H9 (cell line): ENCODE measurements at regions not wholly inside any gene's neighbourhood (a gene's known extent, or its start where the extent isn't known, plus 50 kb on each side); places are given as distances from the start of the nearest gene placed in this dataset.

Experiments used
- DNase-seq: peaks from one replicate; pipeline ENCODE4 v3.0.0-alpha.2; 2017
- H2AFZ ChIP-seq: one replicate; pipeline ENCODE4 v1.6.1; 2013; ENCODE audit warnings: mild to moderate bottlenecking, low read length, control low read depth, moderate library complexity
- H2AK5ac ChIP-seq: 2 replicates; pipeline ENCODE4 v1.6.1; 2013; ENCODE audit warnings: low read length, control low read depth, mixed read lengths; ENCODE audit not compliant: insufficient read length
- H2BK120ac ChIP-seq: one replicate; pipeline ENCODE4 v1.6.1; 2013; ENCODE audit warnings: low read depth, mild to moderate bottlenecking, low read length, control low read depth, inconsistent platforms; ENCODE audit not compliant: poor library complexity, severe bottlenecking
- H2BK12ac ChIP-seq: 2 replicates; pipeline ENCODE4 v1.6.1; 2013; ENCODE audit warnings: low read length, control low read depth, mixed read lengths, low read depth; ENCODE audit not compliant: insufficient read length
- H2BK15ac ChIP-seq: 2 replicates; pipeline ENCODE4 v1.6.1; 2013; ENCODE audit warnings: low read depth, low read length, control low read depth
- H2BK20ac ChIP-seq: one replicate; pipeline ENCODE4 v1.6.1; 2013; ENCODE audit warnings: low read depth, mild to moderate bottlenecking, low read length, control low read depth, inconsistent platforms; ENCODE audit not compliant: poor library complexity, severe bottlenecking
- H2BK5ac ChIP-seq: 2 replicates; pipeline ENCODE4 v1.6.1; 2013; ENCODE audit warnings: low read length, control low read depth, mixed read lengths; ENCODE audit not compliant: insufficient read length
- H3K14ac ChIP-seq: 2 replicates; pipeline ENCODE4 v1.6.1; 2013; ENCODE audit warnings: low read length, control low read depth; ENCODE audit not compliant: insufficient read depth
- H3K18ac ChIP-seq: 2 replicates; pipeline ENCODE4 v1.6.1; 2013; ENCODE audit warnings: low read depth, mild to moderate bottlenecking, mixed read lengths, low read length, control low read depth; ENCODE audit not compliant: insufficient read length
- H3K23ac ChIP-seq: 2 replicates; pipeline ENCODE4 v1.6.1; 2013; ENCODE audit warnings: low read length, control low read depth, mixed read lengths, low read depth; ENCODE audit not compliant: insufficient read length
- H3K23me2 ChIP-seq: 2 replicates; pipeline ENCODE4 v1.6.1; 2013; ENCODE audit warnings: low read depth, mild to moderate bottlenecking, mixed read lengths, low read length, control low read depth; ENCODE audit not compliant: insufficient read length, poor library complexity, severe bottlenecking
- H3K27ac ChIP-seq: 2 replicates; pipeline ENCODE4 v1.5.1; 2013; ENCODE audit warnings: low read length, control low read depth, mixed read lengths, low read depth; ENCODE audit not compliant: insufficient read length
- H3K27me3 ChIP-seq: 2 replicates; pipeline ENCODE4 v1.6.1; 2013; ENCODE audit warnings: low read length, control low read depth, inconsistent platforms; ENCODE audit not compliant: insufficient read depth
- H3K4ac ChIP-seq: 2 replicates; pipeline ENCODE4 v1.6.1; 2013; ENCODE audit warnings: low read depth, mild to moderate bottlenecking, control low read depth, inconsistent platforms, low read length, moderate library complexity
- H3K4me1 ChIP-seq: 2 replicates; pipeline ENCODE4 v1.6.1; 2013; ENCODE audit warnings: low read length, control low read depth, inconsistent platforms; ENCODE audit not compliant: insufficient read depth
- H3K4me2 ChIP-seq: 2 replicates; pipeline ENCODE4 v1.6.1; 2013; ENCODE audit warnings: low read length, control low read depth, mixed read lengths; ENCODE audit not compliant: insufficient read length, insufficient read depth
- H3K56ac ChIP-seq: 2 replicates; pipeline ENCODE4 v1.6.1; 2013; ENCODE audit warnings: low read depth, mild to moderate bottlenecking, mixed read lengths, low read length, control low read depth; ENCODE audit not compliant: insufficient read length
- H3K79me1 ChIP-seq: 2 replicates; pipeline ENCODE4 v1.6.1; 2013; ENCODE audit warnings: low read depth, mild to moderate bottlenecking, moderate library complexity, low read length, control low read depth, inconsistent platforms; ENCODE audit not compliant: insufficient read depth, poor library complexity, severe bottlenecking
- H3K79me2 ChIP-seq: 2 replicates; pipeline ENCODE4 v1.6.1; 2013; ENCODE audit warnings: low read length, control low read depth, inconsistent platforms; ENCODE audit not compliant: insufficient read depth
- H3K9ac ChIP-seq: 2 replicates; pipeline ENCODE4 v1.6.1; 2013; ENCODE audit warnings: low read length, control low read depth, mixed read lengths; ENCODE audit not compliant: insufficient read length; ENCODE audit errors: extremely low read depth
- H3K9me3 ChIP-seq: one replicate; pipeline ENCODE4 v1.6.1; 2013; ENCODE audit warnings: low read depth, low read length, inconsistent platforms; ENCODE audit not compliant: control insufficient read depth
- H3T11ph ChIP-seq: one replicate; pipeline ENCODE4 v1.6.1; 2013; ENCODE audit warnings: mild to moderate bottlenecking, low read length, control low read depth, inconsistent platforms
- H4K20me1 ChIP-seq: one replicate; pipeline ENCODE4 v1.6.1; 2013; ENCODE audit not compliant: control insufficient read depth, insufficient read length, insufficient read depth
- H4K5ac ChIP-seq: 2 replicates; pipeline ENCODE4 v1.6.1; 2013; ENCODE audit warnings: low read depth, mild to moderate bottlenecking, mixed read lengths, low read length, control low read depth; ENCODE audit not compliant: insufficient read length
- H4K8ac ChIP-seq: replicated peaks from 2 replicates; pipeline ENCODE4 v1.6.1; 2013; ENCODE audit warnings: low read length, control low read depth, mixed read lengths, low read depth; ENCODE audit not compliant: insufficient read length
- H4K91ac ChIP-seq: 2 replicates; pipeline ENCODE4 v1.6.1; 2013; ENCODE audit warnings: low read depth, mild to moderate bottlenecking, moderate library complexity, mixed read lengths, low read length, control low read depth; ENCODE audit not compliant: insufficient read length
- H3K27ac Mint-ChIP-seq, 3 experiments: 2 replicates in 2 of 3; 3 replicates in 1 of 3; pipeline ENCODE4 v1.8.0; 2020 to 2021; ENCODE audit warnings: mixed read lengths in 3 of 3, mild to moderate bottlenecking in 1 of 3, moderate library complexity in 1 of 3
- H3K27me3 Mint-ChIP-seq: 2 replicates; pipeline ENCODE4 v1.8.0; 2021; ENCODE audit warnings: low read depth, mild to moderate bottlenecking, moderate library complexity, mixed read lengths
- H3K36me3 Mint-ChIP-seq, 3 experiments: 2 replicates in 2 of 3; 3 replicates in 1 of 3; pipeline ENCODE4 v1.8.0; 2020 to 2021; ENCODE audit warnings: low read depth in 3 of 3, mixed read lengths in 3 of 3; ENCODE audit not compliant: insufficient read depth in 1 of 3
- H3K4me1 Mint-ChIP-seq, 2 experiments: 2 replicates each; pipeline ENCODE4 v1.8.0; 2020; ENCODE audit warnings: mixed read lengths in 2 of 2
- H3K4me3 Mint-ChIP-seq, 2 experiments: 2 replicates in 1 of 2; 3 replicates in 1 of 2; pipeline ENCODE4 v1.8.0; 2020 to 2021; ENCODE audit warnings: mild to moderate bottlenecking in 2 of 2, mixed read lengths in 2 of 2, moderate library complexity in 1 of 2
- H3K9me3 Mint-ChIP-seq, 2 experiments: 2 replicates in 1 of 2; 3 replicates in 1 of 2; pipeline ENCODE4 v1.8.0; 2020; ENCODE audit warnings: mild to moderate bottlenecking in 2 of 2, mixed read lengths in 2 of 2, moderate library complexity in 1 of 2
- WGBS: extraction: QIAGEN DNeasy Blood & Tissue Kit; methylation state at CpG from one replicate; pipeline ENCODE4 v1.1.7; 2013; ENCODE audit warnings: missing lambda C conversion rate, low lambda C conversion rate, mixed read lengths; ENCODE audit not compliant: insufficient read length; ENCODE audit errors: extremely low coverage; 5-methylcytosine and 5-hydroxymethylcytosine counted together
- TF ChIP-seq, protein P1 (sequence below): fragments of 200-600 bp; sonication (generic); conservative IDR thresholded peaks from 3 replicates; pipeline ENCODE4 v1.8.0; 2021; ENCODE audit warnings: antibody characterized with exemption, mild to moderate bottlenecking

DNA sequence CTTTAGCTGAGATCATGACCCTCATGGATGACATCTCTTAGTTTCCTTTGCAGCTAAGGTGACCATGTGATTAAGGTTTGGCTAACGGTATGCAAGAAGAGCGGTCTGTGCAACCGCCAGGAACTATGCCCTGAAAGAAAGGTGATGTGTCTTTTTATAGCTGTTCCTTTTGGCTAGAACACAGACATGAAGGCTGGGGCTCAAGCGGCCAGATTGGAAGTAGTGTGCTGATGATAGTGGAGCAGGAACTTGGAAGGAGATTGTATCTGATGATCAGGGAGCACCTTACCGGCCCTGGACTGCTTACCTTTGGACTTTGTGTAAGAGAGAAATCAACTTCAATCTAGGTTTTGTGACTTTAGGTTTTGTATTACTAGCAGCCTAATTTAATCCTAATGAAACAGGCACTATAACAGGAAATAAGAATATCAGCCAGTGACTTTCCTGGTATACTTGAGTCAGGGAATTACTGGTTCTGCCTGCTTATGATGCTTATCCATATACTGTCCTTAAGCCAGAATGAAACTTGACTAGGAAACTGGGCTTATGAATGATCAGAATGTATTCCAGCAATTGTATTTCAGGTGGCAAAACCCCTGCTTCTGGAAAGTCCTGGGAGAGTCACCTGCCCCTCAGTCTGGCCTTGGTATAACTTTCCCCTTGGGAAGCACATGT lies 164.3 kb upstream of the LRIG1 start:
- H2BK5ac ChIP-seq = no peak overlapping the region
- no peak overlapping the region for H2AK5ac ChIP-seq
- H3K27ac ChIP-seq = no peak overlapping the region
- no peak overlapping the region for H2BK15ac ChIP-seq
- no peak overlapping the region for H2BK20ac ChIP-seq
- no peak overlapping the region for H3K14ac ChIP-seq
- no peak overlapping the region for H3K23ac ChIP-seq
- H4K5ac ChIP-seq = no peak overlapping the region
- H3K18ac ChIP-seq = no peak overlapping the region
- no peak for DNase-seq
- WGBS = no CpG with 5 or more reads among the region's 5 CpGs
- no peaks in the 10 kb centered on the region for H4K20me1 ChIP-seq
- no peak overlapping the region for H3K4ac ChIP-seq
- no peak overlapping the region for H3K56ac ChIP-seq
- H3K9ac ChIP-seq = no peak overlapping the region
- no peak overlapping the region for H3K27ac Mint-ChIP-seq
- TF ChIP-seq, protein P1, sequence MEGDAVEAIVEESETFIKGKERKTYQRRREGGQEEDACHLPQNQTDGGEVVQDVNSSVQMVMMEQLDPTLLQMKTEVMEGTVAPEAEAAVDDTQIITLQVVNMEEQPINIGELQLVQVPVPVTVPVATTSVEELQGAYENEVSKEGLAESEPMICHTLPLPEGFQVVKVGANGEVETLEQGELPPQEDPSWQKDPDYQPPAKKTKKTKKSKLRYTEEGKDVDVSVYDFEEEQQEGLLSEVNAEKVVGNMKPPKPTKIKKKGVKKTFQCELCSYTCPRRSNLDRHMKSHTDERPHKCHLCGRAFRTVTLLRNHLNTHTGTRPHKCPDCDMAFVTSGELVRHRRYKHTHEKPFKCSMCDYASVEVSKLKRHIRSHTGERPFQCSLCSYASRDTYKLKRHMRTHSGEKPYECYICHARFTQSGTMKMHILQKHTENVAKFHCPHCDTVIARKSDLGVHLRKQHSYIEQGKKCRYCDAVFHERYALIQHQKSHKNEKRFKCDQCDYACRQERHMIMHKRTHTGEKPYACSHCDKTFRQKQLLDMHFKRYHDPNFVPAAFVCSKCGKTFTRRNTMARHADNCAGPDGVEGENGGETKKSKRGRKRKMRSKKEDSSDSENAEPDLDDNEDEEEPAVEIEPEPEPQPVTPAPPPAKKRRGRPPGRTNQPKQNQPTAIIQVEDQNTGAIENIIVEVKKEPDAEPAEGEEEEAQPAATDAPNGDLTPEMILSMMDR = no peak
- no peak overlapping the region for H2AFZ ChIP-seq
- H3K9me3 Mint-ChIP-seq = no peaks in the 10 kb centered on the region
- no peaks in the 10 kb centered on the region for H3K4me1 ChIP-seq
- no peaks in the 10 kb centered on the region for H3K27me3 ChIP-seq
- H3K4me3 Mint-ChIP-seq = no peak overlapping the region
- H3K36me3 Mint-ChIP-seq = no peaks in the 10 kb centered on the region
- no peaks in the 10 kb centered on the region for H3K79me1 ChIP-seq
- no peaks in the 10 kb centered on the region for H3K23me2 ChIP-seq
- H3K79me2 ChIP-seq = no peaks in the 10 kb centered on the region
- no peak overlapping the region for H2BK12ac ChIP-seq
- no peak overlapping the region for H4K8ac ChIP-seq
- no peak overlapping the region for H2BK120ac ChIP-seq
- no peaks in the 10 kb centered on the region for H3K9me3 ChIP-seq
- no peak overlapping the region for H3K4me2 ChIP-seq
- H3T11ph ChIP-seq = no peak overlapping the region
- H3K4me1 Mint-ChIP-seq = peaks cover 2 to 4% of the 10 kb centered on the region in 2 experiments; a peak in 3 of 4 replicates
- no peaks in the 10 kb centered on the region; the same call in 1 of the 2 replicates for H3K27me3 Mint-ChIP-seq
- H4K91ac ChIP-seq = no peak overlapping the region
